GM23338 (cell line): ENCODE measurements at regions not wholly inside any gene's neighbourhood (a gene's known extent, or its start where the extent isn't known, plus 50 kb on each side); places are given as distances from the start of the nearest gene placed in this dataset.

Experiments
- EZH2 ChIP-seq: fragments of 200-600 bp; sonication (generic); IDR thresholded peaks from one replicate; pipeline ENCODE4 v1.8.0; 2017; ENCODE audit warnings: antibody characterized with exemption, mild to moderate bottlenecking, low read depth; ENCODE audit not compliant: unreplicated experiment
- EZH2phosphoT487 ChIP-seq: fragments of 200-600 bp; sonication (generic); IDR thresholded peaks from one replicate; pipeline ENCODE4 v1.8.1; 2018; ENCODE audit warnings: antibody characterized with exemption; ENCODE audit not compliant: unreplicated experiment
- JUNB ChIP-seq: IDR thresholded peaks from one replicate; pipeline ENCODE4 v1.6.1; 2016; ENCODE audit warnings: antibody characterized with exemption; ENCODE audit not compliant: unreplicated experiment
- NANOG ChIP-seq: IDR thresholded peaks from 2 replicates; pipeline ENCODE4 v1.6.1; 2016; ENCODE audit warnings: antibody characterized with exemption, borderline replicate concordance
- POLR2AphosphoS5 ChIP-seq: IDR thresholded peaks from 2 replicates; pipeline ENCODE4 v1.6.1; 2016; ENCODE audit warnings: antibody characterized with exemption, low read depth
- TF ChIP-seq, protein P1 (sequence below), 2 experiments: fragments of 200-600 bp in 1 of 2; sonication (generic) in 1 of 2; conservative IDR thresholded peaks; 2 replicates each; pipeline versions ENCODE4 v1.5.1 to v1.6.1; 2016 to 2017; ENCODE audit warnings: antibody characterized with exemption in 2 of 2, low read depth in 2 of 2, mild to moderate bottlenecking in 2 of 2, moderate library complexity in 1 of 2
- TF ChIP-seq, protein P2 (sequence below): IDR thresholded peaks from one replicate; pipeline ENCODE4 v1.6.1; 2018; ENCODE audit warnings: antibody characterized with exemption; ENCODE audit not compliant: unreplicated experiment
- TF ChIP-seq, protein P3 (sequence below): fragments of 250-450 bp; sonication (Bioruptor Pico); IDR thresholded peaks from 2 replicates; pipeline ENCODE4 v1.5.0; 2020; ENCODE audit warnings: mild to moderate bottlenecking, moderate library complexity
- TF ChIP-seq, protein P4 (sequence below): IDR thresholded peaks from 2 replicates; pipeline ENCODE4 v1.6.1; 2016; ENCODE audit warnings: antibody characterized with exemption

DNA sequence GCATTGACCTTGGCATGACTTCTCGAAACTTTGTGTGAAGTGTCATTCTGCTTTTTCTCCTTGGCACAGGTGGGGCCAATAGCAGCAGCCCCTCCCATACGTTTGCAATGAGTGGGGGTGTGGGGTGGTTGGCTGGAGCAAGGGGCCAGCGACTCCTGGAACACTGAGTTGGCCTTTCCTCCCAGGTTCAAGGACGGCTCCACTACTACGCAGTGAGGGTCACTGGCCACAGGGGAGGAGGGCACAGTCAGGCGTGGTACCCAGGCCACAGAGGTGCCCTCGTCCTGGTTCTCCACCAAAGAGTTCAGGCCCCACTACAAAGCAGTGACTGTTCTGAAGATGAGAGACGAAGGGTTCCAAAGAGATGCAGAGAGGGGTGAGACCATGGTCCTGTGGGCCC lies 70.6 kb upstream of the OTOS start:
- TF ChIP-seq, protein P1, sequence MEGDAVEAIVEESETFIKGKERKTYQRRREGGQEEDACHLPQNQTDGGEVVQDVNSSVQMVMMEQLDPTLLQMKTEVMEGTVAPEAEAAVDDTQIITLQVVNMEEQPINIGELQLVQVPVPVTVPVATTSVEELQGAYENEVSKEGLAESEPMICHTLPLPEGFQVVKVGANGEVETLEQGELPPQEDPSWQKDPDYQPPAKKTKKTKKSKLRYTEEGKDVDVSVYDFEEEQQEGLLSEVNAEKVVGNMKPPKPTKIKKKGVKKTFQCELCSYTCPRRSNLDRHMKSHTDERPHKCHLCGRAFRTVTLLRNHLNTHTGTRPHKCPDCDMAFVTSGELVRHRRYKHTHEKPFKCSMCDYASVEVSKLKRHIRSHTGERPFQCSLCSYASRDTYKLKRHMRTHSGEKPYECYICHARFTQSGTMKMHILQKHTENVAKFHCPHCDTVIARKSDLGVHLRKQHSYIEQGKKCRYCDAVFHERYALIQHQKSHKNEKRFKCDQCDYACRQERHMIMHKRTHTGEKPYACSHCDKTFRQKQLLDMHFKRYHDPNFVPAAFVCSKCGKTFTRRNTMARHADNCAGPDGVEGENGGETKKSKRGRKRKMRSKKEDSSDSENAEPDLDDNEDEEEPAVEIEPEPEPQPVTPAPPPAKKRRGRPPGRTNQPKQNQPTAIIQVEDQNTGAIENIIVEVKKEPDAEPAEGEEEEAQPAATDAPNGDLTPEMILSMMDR (conservative IDR thresholded peaks at IDR 0.05; ENCODE audit: low read depth in 2 of 2): no peak
- TF ChIP-seq POLR2AphosphoS5 (no peak), JUNB (no peak), EZH2 (no peak), EZH2phosphoT487 (no peak), NANOG (no peak)
- TF ChIP-seq, protein P2, sequence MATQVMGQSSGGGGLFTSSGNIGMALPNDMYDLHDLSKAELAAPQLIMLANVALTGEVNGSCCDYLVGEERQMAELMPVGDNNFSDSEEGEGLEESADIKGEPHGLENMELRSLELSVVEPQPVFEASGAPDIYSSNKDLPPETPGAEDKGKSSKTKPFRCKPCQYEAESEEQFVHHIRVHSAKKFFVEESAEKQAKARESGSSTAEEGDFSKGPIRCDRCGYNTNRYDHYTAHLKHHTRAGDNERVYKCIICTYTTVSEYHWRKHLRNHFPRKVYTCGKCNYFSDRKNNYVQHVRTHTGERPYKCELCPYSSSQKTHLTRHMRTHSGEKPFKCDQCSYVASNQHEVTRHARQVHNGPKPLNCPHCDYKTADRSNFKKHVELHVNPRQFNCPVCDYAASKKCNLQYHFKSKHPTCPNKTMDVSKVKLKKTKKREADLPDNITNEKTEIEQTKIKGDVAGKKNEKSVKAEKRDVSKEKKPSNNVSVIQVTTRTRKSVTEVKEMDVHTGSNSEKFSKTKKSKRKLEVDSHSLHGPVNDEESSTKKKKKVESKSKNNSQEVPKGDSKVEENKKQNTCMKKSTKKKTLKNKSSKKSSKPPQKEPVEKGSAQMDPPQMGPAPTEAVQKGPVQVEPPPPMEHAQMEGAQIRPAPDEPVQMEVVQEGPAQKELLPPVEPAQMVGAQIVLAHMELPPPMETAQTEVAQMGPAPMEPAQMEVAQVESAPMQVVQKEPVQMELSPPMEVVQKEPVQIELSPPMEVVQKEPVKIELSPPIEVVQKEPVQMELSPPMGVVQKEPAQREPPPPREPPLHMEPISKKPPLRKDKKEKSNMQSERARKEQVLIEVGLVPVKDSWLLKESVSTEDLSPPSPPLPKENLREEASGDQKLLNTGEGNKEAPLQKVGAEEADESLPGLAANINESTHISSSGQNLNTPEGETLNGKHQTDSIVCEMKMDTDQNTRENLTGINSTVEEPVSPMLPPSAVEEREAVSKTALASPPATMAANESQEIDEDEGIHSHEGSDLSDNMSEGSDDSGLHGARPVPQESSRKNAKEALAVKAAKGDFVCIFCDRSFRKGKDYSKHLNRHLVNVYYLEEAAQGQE: no peak
- TF ChIP-seq, protein P3, sequence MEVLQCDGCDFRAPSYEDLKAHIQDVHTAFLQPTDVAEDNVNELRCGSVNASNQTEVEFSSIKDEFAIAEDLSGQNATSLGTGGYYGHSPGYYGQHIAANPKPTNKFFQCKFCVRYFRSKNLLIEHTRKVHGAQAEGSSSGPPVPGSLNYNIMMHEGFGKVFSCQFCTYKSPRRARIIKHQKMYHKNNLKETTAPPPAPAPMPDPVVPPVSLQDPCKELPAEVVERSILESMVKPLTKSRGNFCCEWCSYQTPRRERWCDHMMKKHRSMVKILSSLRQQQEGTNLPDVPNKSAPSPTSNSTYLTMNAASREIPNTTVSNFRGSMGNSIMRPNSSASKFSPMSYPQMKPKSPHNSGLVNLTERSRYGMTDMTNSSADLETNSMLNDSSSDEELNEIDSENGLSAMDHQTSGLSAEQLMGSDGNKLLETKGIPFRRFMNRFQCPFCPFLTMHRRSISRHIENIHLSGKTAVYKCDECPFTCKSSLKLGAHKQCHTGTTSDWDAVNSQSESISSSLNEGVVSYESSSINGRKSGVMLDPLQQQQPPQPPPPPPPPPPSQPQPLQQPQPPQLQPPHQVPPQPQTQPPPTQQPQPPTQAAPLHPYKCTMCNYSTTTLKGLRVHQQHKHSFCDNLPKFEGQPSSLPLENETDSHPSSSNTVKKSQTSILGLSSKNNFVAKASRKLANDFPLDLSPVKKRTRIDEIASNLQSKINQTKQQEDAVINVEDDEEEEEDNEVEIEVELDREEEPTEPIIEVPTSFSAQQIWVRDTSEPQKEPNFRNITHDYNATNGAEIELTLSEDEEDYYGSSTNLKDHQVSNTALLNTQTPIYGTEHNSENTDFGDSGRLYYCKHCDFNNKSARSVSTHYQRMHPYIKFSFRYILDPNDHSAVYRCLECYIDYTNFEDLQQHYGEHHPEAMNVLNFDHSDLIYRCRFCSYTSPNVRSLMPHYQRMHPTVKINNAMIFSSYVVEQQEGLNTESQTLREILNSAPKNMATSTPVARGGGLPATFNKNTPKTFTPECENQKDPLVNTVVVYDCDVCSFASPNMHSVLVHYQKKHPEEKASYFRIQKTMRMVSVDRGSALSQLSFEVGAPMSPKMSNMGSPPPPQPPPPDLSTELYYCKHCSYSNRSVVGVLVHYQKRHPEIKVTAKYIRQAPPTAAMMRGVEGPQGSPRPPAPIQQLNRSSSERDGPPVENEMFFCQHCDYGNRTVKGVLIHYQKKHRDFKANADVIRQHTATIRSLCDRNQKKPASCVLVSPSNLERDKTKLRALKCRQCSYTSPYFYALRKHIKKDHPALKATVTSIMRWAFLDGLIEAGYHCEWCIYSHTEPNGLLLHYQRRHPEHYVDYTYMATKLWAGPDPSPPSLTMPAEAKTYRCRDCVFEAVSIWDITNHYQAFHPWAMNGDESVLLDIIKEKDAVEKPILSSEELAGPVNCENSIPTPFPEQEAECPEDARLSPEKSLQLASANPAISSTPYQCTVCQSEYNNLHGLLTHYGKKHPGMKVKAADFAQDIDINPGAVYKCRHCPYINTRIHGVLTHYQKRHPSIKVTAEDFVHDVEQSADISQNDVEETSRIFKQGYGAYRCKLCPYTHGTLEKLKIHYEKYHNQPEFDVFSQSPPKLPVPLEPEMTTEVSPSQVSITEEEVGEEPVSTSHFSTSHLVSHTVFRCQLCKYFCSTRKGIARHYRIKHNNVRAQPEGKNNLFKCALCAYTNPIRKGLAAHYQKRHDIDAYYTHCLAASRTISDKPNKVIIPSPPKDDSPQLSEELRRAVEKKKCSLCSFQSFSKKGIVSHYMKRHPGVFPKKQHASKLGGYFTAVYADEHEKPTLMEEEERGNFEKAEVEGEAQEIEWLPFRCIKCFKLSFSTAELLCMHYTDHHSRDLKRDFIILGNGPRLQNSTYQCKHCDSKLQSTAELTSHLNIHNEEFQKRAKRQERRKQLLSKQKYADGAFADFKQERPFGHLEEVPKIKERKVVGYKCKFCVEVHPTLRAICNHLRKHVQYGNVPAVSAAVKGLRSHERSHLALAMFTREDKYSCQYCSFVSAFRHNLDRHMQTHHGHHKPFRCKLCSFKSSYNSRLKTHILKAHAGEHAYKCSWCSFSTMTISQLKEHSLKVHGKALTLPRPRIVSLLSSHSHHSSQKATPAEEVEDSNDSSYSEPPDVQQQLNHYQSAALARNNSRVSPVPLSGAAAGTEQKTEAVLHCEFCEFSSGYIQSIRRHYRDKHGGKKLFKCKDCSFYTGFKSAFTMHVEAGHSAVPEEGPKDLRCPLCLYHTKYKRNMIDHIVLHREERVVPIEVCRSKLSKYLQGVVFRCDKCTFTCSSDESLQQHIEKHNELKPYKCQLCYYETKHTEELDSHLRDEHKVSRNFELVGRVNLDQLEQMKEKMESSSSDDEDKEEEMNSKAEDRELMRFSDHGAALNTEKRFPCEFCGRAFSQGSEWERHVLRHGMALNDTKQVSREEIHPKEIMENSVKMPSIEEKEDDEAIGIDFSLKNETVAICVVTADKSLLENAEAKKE (CRISPR knock-in tag): no peak
- TF ChIP-seq, protein P4, sequence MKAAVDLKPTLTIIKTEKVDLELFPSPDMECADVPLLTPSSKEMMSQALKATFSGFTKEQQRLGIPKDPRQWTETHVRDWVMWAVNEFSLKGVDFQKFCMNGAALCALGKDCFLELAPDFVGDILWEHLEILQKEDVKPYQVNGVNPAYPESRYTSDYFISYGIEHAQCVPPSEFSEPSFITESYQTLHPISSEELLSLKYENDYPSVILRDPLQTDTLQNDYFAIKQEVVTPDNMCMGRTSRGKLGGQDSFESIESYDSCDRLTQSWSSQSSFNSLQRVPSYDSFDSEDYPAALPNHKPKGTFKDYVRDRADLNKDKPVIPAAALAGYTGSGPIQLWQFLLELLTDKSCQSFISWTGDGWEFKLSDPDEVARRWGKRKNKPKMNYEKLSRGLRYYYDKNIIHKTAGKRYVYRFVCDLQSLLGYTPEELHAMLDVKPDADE: no peak
